Astrocyte (in vitro differentiated cells and primary cell): ENCODE measurements at regions not wholly inside any gene's neighbourhood (a gene's known extent, or its start where the extent isn't known, plus 50 kb on each side); places are given as distances from the start of the nearest gene placed in this dataset.
A peak's percentile ranks its signal among the peaks of the same experiment; 100 is the strongest.

Source experiments
- DNase-seq: peaks from one replicate; pipeline ENCODE4 v3.0.0-alpha.2; 2010; ENCODE audit warnings: low read depth
- FAIRE-seq: peaks from 2 replicates; lab custom pipeline; 2011; peaks lifted over from hg19 to GRCh38; lab: Jason Lieb, UNC
- H2AFZ ChIP-seq: 2 replicates; pipeline ENCODE4 v1.6.0; 2012; ENCODE audit warnings: low read depth, low read length, inconsistent platforms
- H3K27ac ChIP-seq: 2 replicates; pipeline ENCODE4 v1.5.1; 2011; ENCODE audit warnings: low read depth, low read length, inconsistent platforms
- H3K27me3 ChIP-seq: 2 replicates; pipeline ENCODE4 v1.6.0; 2011; ENCODE audit warnings: low read length, inconsistent platforms; ENCODE audit not compliant: insufficient read depth
- H3K36me3 ChIP-seq: 2 replicates; pipeline ENCODE4 v1.5.1; 2011; ENCODE audit warnings: low read length, inconsistent platforms; ENCODE audit not compliant: insufficient read depth
- H3K4me1 ChIP-seq: 2 replicates; pipeline ENCODE4 v1.5.1; 2011; ENCODE audit warnings: low read length, inconsistent platforms; ENCODE audit not compliant: insufficient read depth
- H3K4me2 ChIP-seq: 2 replicates; pipeline ENCODE4 v1.6.0; 2012; ENCODE audit warnings: low read length, inconsistent platforms
- H3K4me3 ChIP-seq: 2 replicates; pipeline ENCODE4 v1.5.1; 2011; ENCODE audit warnings: low read depth, mild to moderate bottlenecking, low read length, inconsistent platforms; ENCODE audit not compliant: insufficient read depth
- H3K79me2 ChIP-seq: 2 replicates; pipeline ENCODE4 v1.6.0; 2012; ENCODE audit warnings: mild to moderate bottlenecking, low read length, inconsistent platforms; ENCODE audit not compliant: insufficient read depth
- H3K9ac ChIP-seq: 2 replicates; pipeline ENCODE4 v1.6.0; 2012; ENCODE audit warnings: mild to moderate bottlenecking, low read length, inconsistent platforms
- H3K9me3 ChIP-seq: 2 replicates; pipeline ENCODE4 v1.5.1; 2012; ENCODE audit warnings: low read depth, mild to moderate bottlenecking, low read length, inconsistent platforms; ENCODE audit not compliant: insufficient read depth
- H4K20me1 ChIP-seq: 2 replicates; pipeline ENCODE4 v1.6.0; 2012; ENCODE audit warnings: low read length, inconsistent platforms; ENCODE audit not compliant: insufficient read depth
- H3K27ac Mint-ChIP-seq: one replicate; pipeline ENCODE4 v1.8.0; 2021; ENCODE audit warnings: mild to moderate bottlenecking, mixed read lengths; ENCODE audit not compliant: unreplicated experiment
- H3K27me3 Mint-ChIP-seq: one replicate; pipeline ENCODE4 v1.8.0; 2021; ENCODE audit warnings: low read depth, mixed read lengths; ENCODE audit not compliant: unreplicated experiment
- H3K36me3 Mint-ChIP-seq: one replicate; pipeline ENCODE4 v1.8.0; 2021; ENCODE audit warnings: low read depth, mixed read lengths; ENCODE audit not compliant: unreplicated experiment
- H3K4me1 Mint-ChIP-seq: one replicate; pipeline ENCODE4 v1.8.0; 2021; ENCODE audit warnings: low read depth, mixed read lengths; ENCODE audit not compliant: unreplicated experiment
- H3K4me3 Mint-ChIP-seq: one replicate; pipeline ENCODE4 v1.8.0; 2021; ENCODE audit warnings: mild to moderate bottlenecking, moderate library complexity, mixed read lengths; ENCODE audit not compliant: unreplicated experiment
- H3K9me3 Mint-ChIP-seq: one replicate; pipeline ENCODE4 v1.8.0; 2021; ENCODE audit warnings: mild to moderate bottlenecking, mixed read lengths; ENCODE audit not compliant: unreplicated experiment
- EZH2 ChIP-seq: IDR thresholded peaks from 2 replicates; pipeline ENCODE4 v1.6.1; 2012; ENCODE audit warnings: mild to moderate bottlenecking, low read length, inconsistent platforms; ENCODE audit not compliant: insufficient read depth
- TF ChIP-seq, protein P1 (sequence below): IDR thresholded peaks from 2 replicates; pipeline ENCODE4 v1.5.1; 2011; ENCODE audit warnings: low read depth, mild to moderate bottlenecking, inconsistent platforms, low read length, moderate library complexity; ENCODE audit not compliant: insufficient read depth

- Histone ChIP-seq H3K27me3 (no peaks in the 10 kb centered on the region), H3K79me2 (peaks cover 20% of the 10 kb centered on the region), H3K9me3 (no peaks in the 10 kb centered on the region), H3K9ac (peak overlapping the region; percentile 24), H3K4me3 (no peak overlapping the region), H3K27ac (peak overlapping the region; percentile 80), H3K4me2 (peak overlapping the region; percentile 37), H4K20me1 (no peaks in the 10 kb centered on the region), H3K36me3 (no peaks in the 10 kb centered on the region), H2AFZ (no peak overlapping the region), H3K4me1 (peaks cover 39% of the 10 kb centered on the region)
- no peak for TF ChIP-seq EZH2
- TF ChIP-seq, protein P1, sequence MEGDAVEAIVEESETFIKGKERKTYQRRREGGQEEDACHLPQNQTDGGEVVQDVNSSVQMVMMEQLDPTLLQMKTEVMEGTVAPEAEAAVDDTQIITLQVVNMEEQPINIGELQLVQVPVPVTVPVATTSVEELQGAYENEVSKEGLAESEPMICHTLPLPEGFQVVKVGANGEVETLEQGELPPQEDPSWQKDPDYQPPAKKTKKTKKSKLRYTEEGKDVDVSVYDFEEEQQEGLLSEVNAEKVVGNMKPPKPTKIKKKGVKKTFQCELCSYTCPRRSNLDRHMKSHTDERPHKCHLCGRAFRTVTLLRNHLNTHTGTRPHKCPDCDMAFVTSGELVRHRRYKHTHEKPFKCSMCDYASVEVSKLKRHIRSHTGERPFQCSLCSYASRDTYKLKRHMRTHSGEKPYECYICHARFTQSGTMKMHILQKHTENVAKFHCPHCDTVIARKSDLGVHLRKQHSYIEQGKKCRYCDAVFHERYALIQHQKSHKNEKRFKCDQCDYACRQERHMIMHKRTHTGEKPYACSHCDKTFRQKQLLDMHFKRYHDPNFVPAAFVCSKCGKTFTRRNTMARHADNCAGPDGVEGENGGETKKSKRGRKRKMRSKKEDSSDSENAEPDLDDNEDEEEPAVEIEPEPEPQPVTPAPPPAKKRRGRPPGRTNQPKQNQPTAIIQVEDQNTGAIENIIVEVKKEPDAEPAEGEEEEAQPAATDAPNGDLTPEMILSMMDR, result no peak
- H3K27ac Mint-ChIP-seq, result peak overlapping the region; percentile 94
- H3K4me1 Mint-ChIP-seq, result peaks cover 61% of the 10 kb centered on the region
- DNase-seq, result no peak
- peak overlapping the region; percentile 34 for H3K4me3 Mint-ChIP-seq
- peaks cover 2% of the 10 kb centered on the region for H3K9me3 Mint-ChIP-seq
- H3K36me3 Mint-ChIP-seq, result peaks cover 20% of the 10 kb centered on the region
- no peak for FAIRE-seq
- no peaks in the 10 kb centered on the region for H3K27me3 Mint-ChIP-seq
Observed at GRCh38 chr11:8834379-8834778, 76.6 kb upstream of the AKIP1 start.

GRCh38 chr11:8838248-8838647 lies 72.7 kb upstream of the AKIP1 start:
- H3K4me1 Mint-ChIP-seq, result peaks cover 69% of the 10 kb centered on the region
- peak overlapping the region; percentile 12 for H3K9ac ChIP-seq
- no peak overlapping the region for H3K4me3 Mint-ChIP-seq
- DNase-seq (peak; percentile 96), FAIRE-seq (peak; percentile 26)
- H3K27me3 ChIP-seq, result no peaks in the 10 kb centered on the region
- H3K9me3 ChIP-seq, result no peaks in the 10 kb centered on the region
- H3K27ac ChIP-seq, result peak overlapping the region; percentile 29
- H3K4me2 ChIP-seq, result peak overlapping the region; percentile 48
- peaks cover 17% of the 10 kb centered on the region for H3K36me3 Mint-ChIP-seq
- peak overlapping the region; percentile 56 for H3K27ac Mint-ChIP-seq
- H3K79me2 ChIP-seq, result peaks cover 33% of the 10 kb centered on the region
- no peak overlapping the region for H2AFZ ChIP-seq
- H3K9me3 Mint-ChIP-seq, result peaks cover 2% of the 10 kb centered on the region
- H3K4me1 ChIP-seq, result peaks cover 40% of the 10 kb centered on the region
- no peak overlapping the region for H3K4me3 ChIP-seq
- H3K36me3 ChIP-seq, result no peaks in the 10 kb centered on the region
- no peaks in the 10 kb centered on the region for H3K27me3 Mint-ChIP-seq
- TF ChIP-seq, protein P1, result no peak
- no peak for TF ChIP-seq EZH2
- no peaks in the 10 kb centered on the region for H4K20me1 ChIP-seq

GRCh38 chr11:8839306-8839956 lies 71.6 kb upstream of the AKIP1 start:
- H3K9ac ChIP-seq, result peak overlapping the region; percentile 47
- no peaks in the 10 kb centered on the region for H3K27me3 ChIP-seq
- H3K27ac ChIP-seq, result peak overlapping the region; percentile 34
- FAIRE-seq (no peak), DNase-seq (no peak)
- H2AFZ ChIP-seq, result no peak overlapping the region
- TF ChIP-seq, protein P1, result no peak
- peak overlapping the region; percentile 25 for H3K4me3 Mint-ChIP-seq
- peaks cover 61% of the 10 kb centered on the region for H3K4me1 Mint-ChIP-seq
- peak overlapping the region; percentile 56 for H3K27ac Mint-ChIP-seq
- H3K9me3 Mint-ChIP-seq, result peaks cover 4% of the 10 kb centered on the region
- H3K36me3 ChIP-seq, result no peaks in the 10 kb centered on the region
- H3K79me2 ChIP-seq, result peaks cover 42% of the 10 kb centered on the region
- H3K36me3 Mint-ChIP-seq, result peaks cover 17% of the 10 kb centered on the region
- H3K4me2 ChIP-seq, result peak overlapping the region; percentile 58
- no peak overlapping the region for H3K4me3 ChIP-seq
- no peaks in the 10 kb centered on the region for H3K27me3 Mint-ChIP-seq
- H3K9me3 ChIP-seq, result no peaks in the 10 kb centered on the region
- H4K20me1 ChIP-seq, result no peaks in the 10 kb centered on the region
- peaks cover 28% of the 10 kb centered on the region for H3K4me1 ChIP-seq
